ENCODE measurements at regions not wholly inside any gene's neighbourhood (a gene's known extent, or its start where the extent isn't known, plus 50 kb on each side); places are given as distances from the start of the nearest gene placed in this dataset.

DNA sequence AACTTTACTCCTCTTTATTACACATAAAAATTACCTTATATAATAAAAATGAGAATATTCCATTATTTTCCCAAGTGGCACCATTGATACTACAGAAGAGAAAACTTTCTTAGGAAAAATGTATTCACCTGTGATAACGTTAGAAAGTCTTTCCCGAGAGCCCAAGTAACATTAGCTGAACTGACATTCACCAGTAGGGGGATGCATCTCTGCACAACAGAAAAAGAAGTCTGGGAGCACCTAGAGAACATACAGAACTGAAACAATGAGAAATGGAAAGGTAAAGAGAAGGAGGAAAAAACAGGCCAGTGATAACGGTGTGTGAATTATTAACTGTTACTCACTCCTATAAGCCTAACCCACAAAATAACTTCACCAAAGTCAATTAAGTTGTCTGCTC, 423.3 kb downstream of the CENPC start:
- CTCF ChIA-PET: interaction anchor here (0.8 kb wide), 1 partner anchor 100 kb away, joined by 5 read pairs; no protein-coding TSS in a partner anchor
- 4% methylated on average over 3 of the region's 3 CpGs for WGBS (ENCODE audit: low lambda C conversion rate)

DNA sequence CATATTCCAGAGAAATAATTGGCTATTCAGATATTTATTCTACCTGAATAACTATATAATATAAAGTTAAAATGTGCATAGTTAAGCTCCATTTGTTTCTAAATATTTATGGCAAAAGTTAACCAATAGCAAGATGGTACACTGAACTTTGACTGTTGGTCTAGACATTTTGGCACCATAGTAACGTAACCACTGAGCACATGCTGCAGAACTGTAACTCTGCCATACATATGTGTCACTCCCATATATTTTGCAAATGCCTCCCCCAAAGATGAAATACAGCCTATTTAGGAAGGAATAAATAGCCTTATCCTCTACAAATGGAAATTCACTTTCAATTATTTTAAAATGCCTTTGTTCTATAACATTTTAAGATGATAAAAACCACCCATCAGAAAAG, 424.9 kb downstream of the CENPC start:
- TF ChIP-seq ELF1 (IDR thresholded peaks at IDR 0.05) (no peak), JUND (IDR thresholded peaks at IDR 0.05) (no peak), SIN3A (IDR thresholded peaks at IDR 0.05; ENCODE audit: borderline replicate concordance, low read depth, low read length) (no peak), RAD21 (IDR thresholded peaks at IDR 0.05; ENCODE audit: low read length) (no peak), GABPA (IDR thresholded peaks at IDR 0.05; ENCODE audit: low read depth) (no peak), FOSL2 (IDR thresholded peaks at IDR 0.05; ENCODE audit: borderline replicate concordance, low read depth) (no peak), TEAD4 (IDR thresholded peaks at IDR 0.05; ENCODE audit: borderline replicate concordance, insufficient read depth) (no peak), SMC3 (IDR thresholded peaks at IDR 0.05; ENCODE audit: low read depth, low read length) (no peak), MEF2A (IDR thresholded peaks at IDR 0.05; ENCODE audit: borderline replicate concordance, low read depth) (no peak), POLR2AphosphoS5 (IDR thresholded peaks at IDR 0.05; ENCODE audit: low read depth, low read length) (no peak), FOXJ3 (CRISPR knock-in tag; IDR thresholded peaks at IDR 0.05) (no peak), RFX5 (IDR thresholded peaks at IDR 0.05; ENCODE audit: low read length) (no peak), NFIC (IDR thresholded peaks at IDR 0.05; ENCODE audit: borderline replicate concordance) (no peak), FOXM1 (IDR thresholded peaks at IDR 0.05; ENCODE audit: low read depth) (no peak), TAF1 (IDR thresholded peaks at IDR 0.05; ENCODE audit: borderline replicate concordance, low read depth, low read length) (no peak), RXRA (IDR thresholded peaks at IDR 0.05; ENCODE audit: borderline replicate concordance, low read depth) (no peak)
- TF ChIP-seq, protein P1, sequence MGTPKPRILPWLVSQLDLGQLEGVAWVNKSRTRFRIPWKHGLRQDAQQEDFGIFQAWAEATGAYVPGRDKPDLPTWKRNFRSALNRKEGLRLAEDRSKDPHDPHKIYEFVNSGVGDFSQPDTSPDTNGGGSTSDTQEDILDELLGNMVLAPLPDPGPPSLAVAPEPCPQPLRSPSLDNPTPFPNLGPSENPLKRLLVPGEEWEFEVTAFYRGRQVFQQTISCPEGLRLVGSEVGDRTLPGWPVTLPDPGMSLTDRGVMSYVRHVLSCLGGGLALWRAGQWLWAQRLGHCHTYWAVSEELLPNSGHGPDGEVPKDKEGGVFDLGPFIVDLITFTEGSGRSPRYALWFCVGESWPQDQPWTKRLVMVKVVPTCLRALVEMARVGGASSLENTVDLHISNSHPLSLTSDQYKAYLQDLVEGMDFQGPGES (IDR thresholded peaks at IDR 0.05; ENCODE audit: low read depth, low read length): no peak
- TF ChIP-seq, protein P2, sequence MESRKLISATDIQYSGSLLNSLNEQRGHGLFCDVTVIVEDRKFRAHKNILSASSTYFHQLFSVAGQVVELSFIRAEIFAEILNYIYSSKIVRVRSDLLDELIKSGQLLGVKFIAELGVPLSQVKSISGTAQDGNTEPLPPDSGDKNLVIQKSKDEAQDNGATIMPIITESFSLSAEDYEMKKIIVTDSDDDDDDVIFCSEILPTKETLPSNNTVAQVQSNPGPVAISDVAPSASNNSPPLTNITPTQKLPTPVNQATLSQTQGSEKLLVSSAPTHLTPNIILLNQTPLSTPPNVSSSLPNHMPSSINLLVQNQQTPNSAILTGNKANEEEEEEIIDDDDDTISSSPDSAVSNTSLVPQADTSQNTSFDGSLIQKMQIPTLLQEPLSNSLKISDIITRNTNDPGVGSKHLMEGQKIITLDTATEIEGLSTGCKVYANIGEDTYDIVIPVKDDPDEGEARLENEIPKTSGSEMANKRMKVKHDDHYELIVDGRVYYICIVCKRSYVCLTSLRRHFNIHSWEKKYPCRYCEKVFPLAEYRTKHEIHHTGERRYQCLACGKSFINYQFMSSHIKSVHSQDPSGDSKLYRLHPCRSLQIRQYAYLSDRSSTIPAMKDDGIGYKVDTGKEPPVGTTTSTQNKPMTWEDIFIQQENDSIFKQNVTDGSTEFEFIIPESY (IDR thresholded peaks at IDR 0.05; ENCODE audit: borderline replicate concordance, low read depth): no peak
- TF ChIP-seq, protein P3, sequence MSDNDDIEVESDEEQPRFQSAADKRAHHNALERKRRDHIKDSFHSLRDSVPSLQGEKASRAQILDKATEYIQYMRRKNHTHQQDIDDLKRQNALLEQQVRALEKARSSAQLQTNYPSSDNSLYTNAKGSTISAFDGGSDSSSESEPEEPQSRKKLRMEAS (IDR thresholded peaks at IDR 0.05; ENCODE audit: low read depth): no peak
- H4K20me1 ChIP-seq (ENCODE audit: insufficient read depth): no peaks in the 10 kb centered on the region
- CTCF ChIA-PET: no interaction called here
- H3K9me2 ChIP-seq: no peaks in the 10 kb centered on the region
- no peaks in the 10 kb centered on the region for H3F3A ChIP-seq (replicated peaks; ENCODE audit: insufficient read depth)
- no peaks in the 10 kb centered on the region for H3K9me3 ChIP-seq
- POLR2A ChIA-PET: no interaction called here
- no peak overlapping the region for H3K4me3 ChIP-seq (ENCODE audit: low read depth in 2 of 2, low read length in 1 of 2)
- DNase-seq: no peak
- no peaks in the 10 kb centered on the region for H3K27me3 ChIP-seq (ENCODE audit: insufficient read depth)
- no peaks in the 10 kb centered on the region for H3K36me3 ChIP-seq (replicated peaks in 1 of 2; ENCODE audit: control insufficient read depth in 1 of 2, insufficient read depth in 2 of 2, low read length in 1 of 2)
- H3K79me2 ChIP-seq (ENCODE audit: insufficient read depth): no peaks in the 10 kb centered on the region
- H3K9ac ChIP-seq: no peak overlapping the region
- no peak overlapping the region for H3K4me2 ChIP-seq
- 6% methylated on average over 1 of the region's 1 CpG for WGBS (ENCODE audit: low lambda C conversion rate)
- H3K4me1 ChIP-seq (ENCODE audit: control insufficient read depth in 1 of 2, insufficient read depth in 2 of 2, low read depth in 1 of 2, low read length in 1 of 2): no peaks in the 10 kb centered on the region
- H2AFZ ChIP-seq (ENCODE audit: low read depth): no peak overlapping the region
- no peak overlapping the region for H3K27ac ChIP-seq (ENCODE audit: low read depth in 2 of 2, low read length in 1 of 2)

More for the DNA sequence above, 423.3 kb downstream of the CENPC start:
- no peak overlapping the region for H2AFZ ChIP-seq (ENCODE audit: low read depth)
- H3K36me3 ChIP-seq (replicated peaks in 1 of 2; ENCODE audit: control insufficient read depth in 1 of 2, insufficient read depth in 2 of 2, low read length in 1 of 2): no peaks in the 10 kb centered on the region
- no peak overlapping the region for H3K9ac ChIP-seq
- no peaks in the 10 kb centered on the region for H3K79me2 ChIP-seq (ENCODE audit: insufficient read depth)
- H3K4me3 ChIP-seq (ENCODE audit: low read depth in 2 of 2, low read length in 1 of 2): no peak overlapping the region
- H3F3A ChIP-seq (replicated peaks; ENCODE audit: insufficient read depth): no peaks in the 10 kb centered on the region
- TF ChIP-seq, protein P4, sequence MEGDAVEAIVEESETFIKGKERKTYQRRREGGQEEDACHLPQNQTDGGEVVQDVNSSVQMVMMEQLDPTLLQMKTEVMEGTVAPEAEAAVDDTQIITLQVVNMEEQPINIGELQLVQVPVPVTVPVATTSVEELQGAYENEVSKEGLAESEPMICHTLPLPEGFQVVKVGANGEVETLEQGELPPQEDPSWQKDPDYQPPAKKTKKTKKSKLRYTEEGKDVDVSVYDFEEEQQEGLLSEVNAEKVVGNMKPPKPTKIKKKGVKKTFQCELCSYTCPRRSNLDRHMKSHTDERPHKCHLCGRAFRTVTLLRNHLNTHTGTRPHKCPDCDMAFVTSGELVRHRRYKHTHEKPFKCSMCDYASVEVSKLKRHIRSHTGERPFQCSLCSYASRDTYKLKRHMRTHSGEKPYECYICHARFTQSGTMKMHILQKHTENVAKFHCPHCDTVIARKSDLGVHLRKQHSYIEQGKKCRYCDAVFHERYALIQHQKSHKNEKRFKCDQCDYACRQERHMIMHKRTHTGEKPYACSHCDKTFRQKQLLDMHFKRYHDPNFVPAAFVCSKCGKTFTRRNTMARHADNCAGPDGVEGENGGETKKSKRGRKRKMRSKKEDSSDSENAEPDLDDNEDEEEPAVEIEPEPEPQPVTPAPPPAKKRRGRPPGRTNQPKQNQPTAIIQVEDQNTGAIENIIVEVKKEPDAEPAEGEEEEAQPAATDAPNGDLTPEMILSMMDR (IDR thresholded peaks at IDR 0.05): peak; percentile 48
- no peak for TF ChIP-seq SMC3 (IDR thresholded peaks at IDR 0.05; ENCODE audit: low read depth, low read length)
- no peaks in the 10 kb centered on the region for H3K4me1 ChIP-seq (ENCODE audit: control insufficient read depth in 1 of 2, insufficient read depth in 2 of 2, low read depth in 1 of 2, low read length in 1 of 2)
- no peaks in the 10 kb centered on the region for H4K20me1 ChIP-seq (ENCODE audit: insufficient read depth)
- no peak for DNase-seq
- POLR2A ChIA-PET: no interaction called here
- no peaks in the 10 kb centered on the region for H3K27me3 ChIP-seq (ENCODE audit: insufficient read depth)
- H3K9me3 ChIP-seq: no peaks in the 10 kb centered on the region
- no peak overlapping the region for H3K27ac ChIP-seq (ENCODE audit: low read depth in 2 of 2, low read length in 1 of 2)
- no peaks in the 10 kb centered on the region for H3K9me2 ChIP-seq
- no peak overlapping the region for H3K4me2 ChIP-seq

Measured in SK-N-SH (cell line).